ENCODE measurements at regions not wholly inside any gene's neighbourhood (a gene's known extent, or its start where the extent isn't known, plus 50 kb on each side); places are given as distances from the start of the nearest gene placed in this dataset.

GRCh38 chr2:217285926-217286325 lies 426.1 kb upstream of the TNP1 start:
- Histone ChIP-seq H4K20me1 (ENCODE audit: low read depth, low read length) (no peaks in the 10 kb centered on the region), H3K4me2 (ENCODE audit: low read depth, low read length, poor library complexity, severe bottlenecking) (no peak overlapping the region)
- TF ChIP-seq CTCF (IDR thresholded peaks at IDR 0.05; ENCODE audit: insufficient read depth, low read length, poor library complexity, severe bottlenecking) (no peak), EZH2phosphoT487 (conservative IDR thresholded peaks at IDR 0.05; ENCODE audit: low read length) (no peak)

GRCh38 chr2:217283460-217283859 lies 423.6 kb upstream of the TNP1 start:
- Histone ChIP-seq H3K4me3 (ENCODE audit: insufficient read depth, low read length, poor library complexity, severe bottlenecking) (no peak overlapping the region), H3K79me2 (ENCODE audit: insufficient read depth, low read length) (no peaks in the 10 kb centered on the region), H3K36me3 (ENCODE audit: low read length) (no peaks in the 10 kb centered on the region), H3K27me3 (ENCODE audit: low read length) (no peaks in the 10 kb centered on the region), H3K27ac (ENCODE audit: low read depth, low read length) (no peak overlapping the region), H3K9me3 (ENCODE audit: insufficient read depth, low read length) (no peaks in the 10 kb centered on the region), H3K4me2 (ENCODE audit: low read depth, low read length, poor library complexity, severe bottlenecking) (no peak overlapping the region), H2AFZ (ENCODE audit: low read depth, low read length, severe bottlenecking) (no peak overlapping the region), H3K9ac (ENCODE audit: low read length) (no peak overlapping the region), H4K20me1 (ENCODE audit: low read depth, low read length) (no peaks in the 10 kb centered on the region), H3K9me2 (replicated peaks; ENCODE audit: insufficient read depth, low read length) (no peaks in the 10 kb centered on the region), H3F3A (ENCODE audit: insufficient read depth) (no peaks in the 10 kb centered on the region)
- TF ChIP-seq CTCF (IDR thresholded peaks at IDR 0.05; ENCODE audit: insufficient read depth, low read length, poor library complexity, severe bottlenecking) = no peak
- TF ChIP-seq EZH2phosphoT487 (conservative IDR thresholded peaks at IDR 0.05; ENCODE audit: low read length) = no peak

More at GRCh38 chr2:217285926-217286325, 426.1 kb upstream of the TNP1 start:
- Histone ChIP-seq H3K9ac (ENCODE audit: low read length) (no peak overlapping the region), H3K36me3 (ENCODE audit: low read length) (no peaks in the 10 kb centered on the region), H3K9me2 (replicated peaks; ENCODE audit: insufficient read depth, low read length) (no peaks in the 10 kb centered on the region), H3K79me2 (ENCODE audit: insufficient read depth, low read length) (no peaks in the 10 kb centered on the region), H2AFZ (ENCODE audit: low read depth, low read length, severe bottlenecking) (no peak overlapping the region), H3F3A (ENCODE audit: insufficient read depth) (no peaks in the 10 kb centered on the region), H3K27ac (ENCODE audit: low read depth, low read length) (no peak overlapping the region), H3K4me3 (ENCODE audit: insufficient read depth, low read length, poor library complexity, severe bottlenecking) (no peak overlapping the region), H3K27me3 (ENCODE audit: low read length) (no peaks in the 10 kb centered on the region), H3K9me3 (ENCODE audit: insufficient read depth, low read length) (no peaks in the 10 kb centered on the region)

- Histone ChIP-seq H3K9me3 (ENCODE audit: insufficient read depth, low read length) (no peaks in the 10 kb centered on the region), H2AFZ (ENCODE audit: low read depth, low read length, severe bottlenecking) (no peak overlapping the region), H3K9ac (ENCODE audit: low read length) (no peak overlapping the region), H3K4me3 (ENCODE audit: insufficient read depth, low read length, poor library complexity, severe bottlenecking) (no peak overlapping the region), H3K27me3 (ENCODE audit: low read length) (no peaks in the 10 kb centered on the region), H3K4me2 (ENCODE audit: low read depth, low read length, poor library complexity, severe bottlenecking) (no peak overlapping the region), H3K36me3 (ENCODE audit: low read length) (no peaks in the 10 kb centered on the region), H4K20me1 (ENCODE audit: low read depth, low read length) (no peaks in the 10 kb centered on the region), H3K79me2 (ENCODE audit: insufficient read depth, low read length) (no peaks in the 10 kb centered on the region), H3F3A (ENCODE audit: insufficient read depth) (no peaks in the 10 kb centered on the region), H3K9me2 (replicated peaks; ENCODE audit: insufficient read depth, low read length) (no peaks in the 10 kb centered on the region), H3K27ac (ENCODE audit: low read depth, low read length) (no peak overlapping the region)
- TF ChIP-seq CTCF (IDR thresholded peaks at IDR 0.05; ENCODE audit: insufficient read depth, low read length, poor library complexity, severe bottlenecking) (no peak), EZH2phosphoT487 (conservative IDR thresholded peaks at IDR 0.05; ENCODE audit: low read length) (no peak)
Measured at GRCh38 chr2:217282531-217282930, 422.7 kb upstream of the TNP1 start.

Measured in SU-DHL-6 (cell line).